HepG2 (cell line): ENCODE measurements at regions not wholly inside any gene's neighbourhood (a gene's known extent, or its start where the extent isn't known, plus 50 kb on each side); places are given as distances from the start of the nearest gene placed in this dataset.

Experiments
- ATAC-seq: fragments of 200-7000 bp; cut with Tn5 transposase; 3 replicates; pipeline ENCODE4 v1.9.1; 2020; ENCODE audit warnings: mild to moderate bottlenecking, moderate library complexity
- BruUV-seq: library from RNA; stranded (reverse); fragments of 400-500 nt; replicated peaks from 2 replicates; lab custom pipeline; 2021; lab: Mats Ljungman, UMichigan
- CTCF ChIA-PET: fragments of 300-600 bp; formaldehyde crosslinking; extraction: SDS; loops from one replicate; lab custom pipeline; 2021; ENCODE audit warnings: low total read pairs, inconsistent platforms, low intra/inter-chr PET ratio; lab: Yijun Ruan, JAX
- POLR2A ChIA-PET: fragments of 350-600 bp; sonication (Branson Sonifier 250); formaldehyde crosslinking; loops from one replicate; lab custom pipeline; 2020; ENCODE audit warnings: antibody characterized with exemption, inconsistent platforms; lab: Yijun Ruan, JAX
- DNase-seq: peaks from one replicate; pipeline ENCODE4 v3.0.0-alpha.2; 2015; ENCODE audit warnings: low spot score
- FAIRE-seq: peaks from 3 replicates; lab custom pipeline; 2011; peaks lifted over from hg19 to GRCh38; lab: Jason Lieb, UNC
- H2AFZ ChIP-seq: one replicate; pipeline ENCODE4 v1.6.1; 2011; ENCODE audit warnings: low read length, inconsistent platforms
- H3K27ac ChIP-seq: fragments of 300-600 bp; 3 replicates; pipeline ENCODE4 v1.8.0; 2011; ENCODE audit warnings: mixed run types, mild to moderate bottlenecking, mixed read lengths, low read length, inconsistent platforms; ENCODE audit not compliant: insufficient read depth; ENCODE audit errors: extremely low read length
- H3K27me3 ChIP-seq, 2 experiments: fragments of 200-600 bp in 1 of 2; 2 replicates in 1 of 2; 3 replicates in 1 of 2; pipeline versions ENCODE4 v1.6.0 to v1.8.0; 2011; ENCODE audit warnings: low read length in 2 of 2, mild to moderate bottlenecking in 2 of 2, moderate library complexity in 2 of 2, inconsistent platforms in 1 of 2; ENCODE audit not compliant: insufficient read depth in 2 of 2, control insufficient read depth in 1 of 2
- H3K36me3 ChIP-seq, 2 experiments: fragments of 200-600 bp in 1 of 2; replicated peaks in 1 of 2; 2 replicates in 1 of 2; 3 replicates in 1 of 2; pipeline versions ENCODE4 v1.5.1 to v1.8.0; 2011; ENCODE audit warnings: low read length in 2 of 2, inconsistent platforms in 1 of 2; ENCODE audit not compliant: insufficient read depth in 2 of 2, control insufficient read depth in 1 of 2
- H3K4me1 ChIP-seq: 2 replicates; pipeline ENCODE4 v1.5.1; 2012; ENCODE audit warnings: low read length, inconsistent platforms; ENCODE audit not compliant: insufficient read depth
- H3K4me2 ChIP-seq: 2 replicates; pipeline ENCODE4 v1.6.0; 2011; ENCODE audit warnings: low read depth, low read length, inconsistent platforms
- H3K4me3 ChIP-seq, 3 experiments: fragments of 200-600 bp in 1 of 3; sonication (generic), shearing (Covaris generic) in 1 of 3; replicated peaks in 1 of 3; 2 replicates each; pipeline ENCODE4 v1.5.1; 2011 to 2016; ENCODE audit warnings: low read length in 3 of 3, inconsistent platforms in 2 of 3, low read depth in 2 of 3, mild to moderate bottlenecking in 2 of 3, control low read depth in 1 of 3, mixed read lengths in 1 of 3; ENCODE audit not compliant: insufficient read depth in 1 of 3
- H3K79me2 ChIP-seq: one replicate; pipeline ENCODE4 v1.6.1; 2011; ENCODE audit warnings: low read length, inconsistent platforms; ENCODE audit not compliant: insufficient read depth
- H3K9ac ChIP-seq: 2 replicates; pipeline ENCODE4 v1.6.0; 2011; ENCODE audit warnings: mild to moderate bottlenecking, low read depth, low read length, inconsistent platforms; ENCODE audit not compliant: insufficient read depth
- H3K9me3 ChIP-seq: 2 replicates; pipeline ENCODE4 v1.5.1; 2012; ENCODE audit warnings: mild to moderate bottlenecking, low read length
- H4K20me1 ChIP-seq: 2 replicates; pipeline ENCODE4 v1.6.0; 2011; ENCODE audit warnings: inconsistent platforms, mild to moderate bottlenecking, low read length, moderate library complexity; ENCODE audit not compliant: insufficient read depth
- HNF1A ChIP-seq, 2 experiments: sonication (generic) in 1 of 2; formaldehyde crosslinking in 1 of 2; IDR thresholded peaks; 2 replicates each; pipeline versions ENCODE4 v1.4.0 to v1.6.1; 2016 to 2020; ENCODE audit warnings: borderline replicate concordance in 1 of 2, low read depth in 1 of 2, mild to moderate bottlenecking in 1 of 2, missing genetic modification reagents in 1 of 2
- ISX ChIP-seq: sonication (generic); formaldehyde crosslinking; conservative IDR thresholded peaks from 2 replicates; pipeline ENCODE4 v1.5.0; 2020; ENCODE audit warnings: missing genetic modification reagents
- MTA3 ChIP-seq: sonication (generic); formaldehyde crosslinking; IDR thresholded peaks from 2 replicates; pipeline ENCODE4 v1.4.0; 2020; ENCODE audit warnings: missing genetic modification reagents
- POLR2G ChIP-seq: fragments of 200-400 bp; formaldehyde crosslinking; IDR thresholded peaks from 2 replicates; pipeline ENCODE4 v1.6.1; 2018; ENCODE audit warnings: mild to moderate bottlenecking, low read depth, low read length, moderate library complexity
- PREB ChIP-seq: sonication (generic); formaldehyde crosslinking; IDR thresholded peaks from 2 replicates; pipeline ENCODE4 v1.4.0; 2020; ENCODE audit warnings: missing genetic modification reagents
- SALL2 ChIP-seq: sonication (generic); formaldehyde crosslinking; IDR thresholded peaks from 2 replicates; pipeline ENCODE4 v1.8.1; 2023; ENCODE audit warnings: mild to moderate bottlenecking, missing genetic modification reagents, inconsistent platforms
- SKI ChIP-seq: fragments of 450-650 bp; IDR thresholded peaks from one replicate; pipeline ENCODE4 v1.6.1; 2018; ENCODE audit warnings: mild to moderate bottlenecking; ENCODE audit not compliant: partially characterized antibody
- SMAD9 ChIP-seq: sonication (generic); formaldehyde crosslinking; IDR thresholded peaks from 2 replicates; pipeline ENCODE4 v1.5.1; 2020; ENCODE audit warnings: mild to moderate bottlenecking, missing genetic modification reagents
- YY1 ChIP-seq: IDR thresholded peaks from 2 replicates; pipeline ENCODE4 v1.6.1; 2011; ENCODE audit warnings: low read length, low read depth, moderate library complexity, mild to moderate bottlenecking; ENCODE audit not compliant: insufficient read depth, insufficient replicate concordance
- ZNF225 ChIP-seq: sonication (generic); formaldehyde crosslinking; IDR thresholded peaks from 2 replicates; pipeline ENCODE4 v1.4.0; 2020; ENCODE audit warnings: mild to moderate bottlenecking, missing genetic modification reagents
- ZNF275 ChIP-seq: sonication (generic); formaldehyde crosslinking; IDR thresholded peaks from 2 replicates; pipeline ENCODE4 v1.8.0; 2022; ENCODE audit warnings: missing genetic modification reagents, mild to moderate bottlenecking, inconsistent platforms, borderline replicate concordance
- ZSCAN25 ChIP-seq: sonication (generic); formaldehyde crosslinking; IDR thresholded peaks from 2 replicates; pipeline ENCODE4 v1.8.0; 2022; ENCODE audit warnings: mild to moderate bottlenecking, missing genetic modification reagents
- WGBS: methylation state at CpG from one replicate; pipeline ENCODE4 v1.1.6; 2017; ENCODE audit warnings: low lambda C conversion rate; 5-methylcytosine and 5-hydroxymethylcytosine counted together
- in situ Hi-C: cut with HindIII; loops from 2 replicates; pipeline ENCODE4 v1.10.0; 2017; ENCODE audit warnings: low pct_unique_long_range_greater_than_20kb; ENCODE audit not compliant: extremely low pct_ligation_motif_present
- intact Hi-C: fragments of 100-400 bp; cut with micrococcal nuclease; formaldehyde crosslinking; loops from one replicate; pipeline ENCODE4 v1.10.0; 2022; ENCODE audit not compliant: unreplicated experiment
- TF ChIP-seq, protein P1 (sequence below): sonication (generic); formaldehyde crosslinking; IDR thresholded peaks from 2 replicates; pipeline ENCODE4 v1.9.0; 2021; ENCODE audit warnings: missing genetic modification reagents, mild to moderate bottlenecking, borderline replicate concordance

DNA sequence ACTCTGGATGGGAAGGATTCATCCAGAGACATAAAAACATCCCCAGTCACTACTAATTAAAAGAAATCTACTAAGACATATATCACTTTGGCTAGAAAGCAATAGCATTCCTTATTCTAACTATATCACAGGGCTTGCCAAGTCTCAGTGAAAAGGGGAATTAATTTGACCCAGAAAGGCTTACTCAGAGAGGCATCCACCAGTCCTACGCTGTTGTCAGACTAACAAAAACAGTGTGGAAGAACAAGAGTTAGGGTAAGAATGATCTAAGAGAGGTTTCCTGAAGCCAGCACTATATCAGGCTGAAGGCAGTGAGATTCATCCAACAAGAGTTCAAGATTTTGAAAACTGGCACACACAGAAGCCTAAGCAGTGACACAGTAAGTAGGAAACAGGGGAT, 126.1 kb downstream of the GDAP2 start:
- Histone ChIP-seq H3K27ac (no peak overlapping the region), H3K36me3 (no peaks in the 10 kb centered on the region), H3K79me2 (no peaks in the 10 kb centered on the region), H3K27me3 (no peaks in the 10 kb centered on the region), H2AFZ (no peak overlapping the region), H3K9ac (no peak overlapping the region), H3K4me3 (no peak overlapping the region), H3K4me2 (no peak overlapping the region), H3K9me3 (no peaks in the 10 kb centered on the region), H3K4me1 (no peaks in the 10 kb centered on the region), H4K20me1 (no peaks in the 10 kb centered on the region)
- POLR2A ChIA-PET = no interaction called here
- no peak for ATAC-seq
- BruUV-seq = no TSS peak
- TF ChIP-seq ZNF225 (CRISPR knock-in tag) (no peak), YY1 (no peak), SMAD9 (CRISPR knock-in tag) (no peak), ZNF275 (CRISPR knock-in tag) (no peak), ZSCAN25 (no peak), HNF1A (IDR thresholded peaks at IDR 0.05; ENCODE audit: low read depth) (no peak), HNF1A (CRISPR knock-in tag; IDR thresholded peaks at IDR 0.05; ENCODE audit: borderline replicate concordance) (no peak), ISX (CRISPR knock-in tag) (no peak), POLR2G (no peak), MTA3 (no peak), SKI (no peak), SALL2 (CRISPR knock-in tag) (no peak), PREB (CRISPR knock-in tag) (no peak)
- TF ChIP-seq, protein P1, sequence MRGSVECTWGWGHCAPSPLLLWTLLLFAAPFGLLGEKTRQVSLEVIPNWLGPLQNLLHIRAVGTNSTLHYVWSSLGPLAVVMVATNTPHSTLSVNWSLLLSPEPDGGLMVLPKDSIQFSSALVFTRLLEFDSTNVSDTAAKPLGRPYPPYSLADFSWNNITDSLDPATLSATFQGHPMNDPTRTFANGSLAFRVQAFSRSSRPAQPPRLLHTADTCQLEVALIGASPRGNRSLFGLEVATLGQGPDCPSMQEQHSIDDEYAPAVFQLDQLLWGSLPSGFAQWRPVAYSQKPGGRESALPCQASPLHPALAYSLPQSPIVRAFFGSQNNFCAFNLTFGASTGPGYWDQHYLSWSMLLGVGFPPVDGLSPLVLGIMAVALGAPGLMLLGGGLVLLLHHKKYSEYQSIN = no peak
- intact Hi-C loops = no loop called here
- in situ Hi-C loops = no loop called here
- DNase-seq = no peak
- no peak for FAIRE-seq
- 7% methylated on average over 1 of the region's 1 CpG for WGBS
- CTCF ChIA-PET = no interaction called here
